ENCODE measurements at regions not wholly inside any gene's neighbourhood (a gene's known extent, or its start where the extent isn't known, plus 50 kb on each side); places are given as distances from the start of the nearest gene placed in this dataset.

DNA sequence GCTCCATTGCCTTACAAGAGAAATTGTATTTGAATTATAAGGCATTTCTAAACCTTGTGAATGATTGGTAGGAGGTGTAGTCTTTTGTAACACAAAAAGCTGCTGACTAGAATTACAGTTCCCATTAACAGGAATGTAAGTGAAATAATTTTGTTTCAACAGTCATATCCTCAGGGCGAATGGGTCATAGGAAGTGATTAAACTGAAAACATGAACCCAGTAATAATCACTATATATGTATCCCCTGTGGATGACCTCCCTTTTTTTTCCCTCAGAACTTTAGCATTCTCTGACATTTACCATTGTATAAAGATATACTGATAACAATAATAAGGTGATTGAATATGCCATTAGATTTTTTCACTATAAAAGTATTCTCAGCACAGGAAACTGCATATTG is 312.3 kb downstream of the ATP23 start:
- no peak for TF ChIP-seq ZNF274 (IDR thresholded peaks at IDR 0.05; ENCODE audit: low read depth, low read length)
- no peak for TF ChIP-seq YY1 (IDR thresholded peaks at IDR 0.05; ENCODE audit: insufficient read depth, insufficient read length)
- TF ChIP-seq SUZ12 (IDR thresholded peaks at IDR 0.05; ENCODE audit: extremely low read depth, insufficient read depth, insufficient read length): no peak
